ENCODE measurements at regions not wholly inside any gene's neighbourhood (a gene's known extent, or its start where the extent isn't known, plus 50 kb on each side); places are given as distances from the start of the nearest gene placed in this dataset.
A peak's percentile ranks its signal among the peaks of the same experiment; 100 is the strongest.
"Not testable (repeated sequence)": the region's sequence is repeated elsewhere in the genome, so short reads cannot be mapped to it uniquely, and the experiment has no call there.

- no peak for DNase-seq (ENCODE audit: low read depth)
Measured at GRCh38 chr2:238597638-238598528, 171.2 kb downstream of the ASB1 start.

- no peak for DNase-seq (ENCODE audit: low read depth)
Measured at GRCh38 chr2:238598802-238599530, 172.2 kb downstream of the ASB1 start.

GRCh38 chr2:238599549-238600505 lies 173.1 kb downstream of the ASB1 start:
- no peak for DNase-seq (ENCODE audit: low read depth)

- no peak for DNase-seq (ENCODE audit: low read depth)
Measured at GRCh38 chr2:238600506-238601432, 174.0 kb downstream of the ASB1 start.

GRCh38 chr2:238601433-238602222 lies 174.9 kb downstream of the ASB1 start:
- DNase-seq (ENCODE audit: low read depth): peak; percentile 32

DNA sequence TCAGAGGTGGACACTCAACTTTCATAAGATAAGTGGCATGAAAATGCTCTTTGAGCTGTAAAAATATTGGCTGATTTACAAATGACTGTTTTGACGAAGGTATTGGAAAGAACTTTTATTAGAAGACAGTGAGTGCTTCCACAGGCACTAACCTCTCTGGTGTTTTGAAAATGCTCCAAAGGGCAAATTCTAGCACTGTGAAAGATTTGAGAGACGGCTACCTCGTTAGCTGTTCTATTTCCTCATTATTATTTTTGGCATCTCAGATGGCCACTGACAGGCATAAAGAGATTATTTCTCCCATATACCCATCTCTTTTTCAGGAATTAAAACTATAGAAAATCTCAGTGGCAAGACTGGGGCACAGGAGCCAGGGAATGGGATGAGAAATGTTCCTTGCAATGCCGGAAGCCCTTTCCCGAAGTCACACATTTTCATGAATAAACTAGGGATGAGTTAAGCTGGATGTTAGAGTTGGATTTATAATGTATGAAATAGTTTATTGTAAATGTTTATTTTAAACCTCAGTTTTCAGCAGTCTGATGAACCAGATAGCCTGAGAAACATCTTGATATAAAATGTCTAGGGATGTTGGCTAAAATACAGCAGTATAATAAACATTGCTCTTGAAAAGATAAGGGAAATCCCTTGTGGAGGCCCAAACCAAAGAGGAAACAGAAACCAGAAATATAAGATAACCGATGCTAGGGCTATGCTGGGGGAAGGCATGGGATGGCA lies 175.7 kb downstream of the ASB1 start:
- DNase-seq (ENCODE audit: low read depth): no peak

- no peak for DNase-seq (ENCODE audit: low read depth)
Measured at GRCh38 chr2:238603596-238603995, 176.9 kb downstream of the ASB1 start.

GRCh38 chr2:238606311-238606710 lies 179.6 kb downstream of the ASB1 start:
- no peak for DNase-seq (ENCODE audit: low read depth)

GRCh38 chr2:238613610-238614009 lies 186.9 kb downstream of the ASB1 start:
- no peak for DNase-seq (ENCODE audit: low read depth)

DNA sequence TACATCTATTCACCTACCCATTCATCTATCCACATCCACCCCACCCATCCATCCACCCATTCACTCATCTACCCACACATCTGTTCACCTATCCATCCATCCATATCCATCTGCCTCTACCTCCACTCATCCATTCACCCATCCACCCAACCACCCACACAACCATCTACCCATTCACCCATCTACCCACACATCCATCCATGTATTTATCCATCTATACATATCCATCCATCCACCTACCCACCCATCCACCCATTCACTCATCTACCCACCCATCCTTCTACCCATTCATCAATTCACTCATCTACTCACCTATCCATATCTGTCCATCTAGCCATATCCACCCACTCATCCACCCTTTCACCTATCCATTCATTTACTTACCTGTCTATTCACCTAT lies 187.6 kb downstream of the ASB1 start:
- DNase-seq (ENCODE audit: low read depth): no peak

GRCh38 chr2:238615187-238615586 lies 188.5 kb downstream of the ASB1 start:
- DNase-seq (ENCODE audit: low read depth): no peak

GRCh38 chr2:238616681-238617080 lies 190.0 kb downstream of the ASB1 start:
- no peak for DNase-seq (ENCODE audit: low read depth)

- not testable (repeated sequence) for DNase-seq (ENCODE audit: low read depth)
Measured at GRCh38 chr2:238618494-238619283, 192.0 kb downstream of the ASB1 start.

DNA sequence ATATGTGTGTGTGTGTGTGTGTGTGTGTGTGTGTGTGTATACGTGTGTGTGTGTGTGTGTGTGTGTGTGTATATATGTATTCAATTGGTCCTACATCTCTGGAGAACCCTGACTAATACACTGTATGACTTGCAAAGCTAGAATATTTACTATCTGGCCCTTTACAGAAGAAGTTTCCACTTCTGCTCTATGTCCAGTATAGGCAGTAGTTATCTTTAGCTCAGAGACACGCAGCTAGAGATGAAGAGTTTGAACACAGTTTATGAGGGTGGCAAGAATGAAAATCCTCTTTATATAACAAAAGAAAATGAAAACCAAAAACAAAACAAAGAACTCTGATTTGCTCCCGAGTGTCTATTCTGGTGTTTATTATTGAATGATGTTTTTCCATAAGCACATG lies 201.2 kb downstream of the ASB1 start:
- DNase-seq (ENCODE audit: low read depth): no peak

DNA sequence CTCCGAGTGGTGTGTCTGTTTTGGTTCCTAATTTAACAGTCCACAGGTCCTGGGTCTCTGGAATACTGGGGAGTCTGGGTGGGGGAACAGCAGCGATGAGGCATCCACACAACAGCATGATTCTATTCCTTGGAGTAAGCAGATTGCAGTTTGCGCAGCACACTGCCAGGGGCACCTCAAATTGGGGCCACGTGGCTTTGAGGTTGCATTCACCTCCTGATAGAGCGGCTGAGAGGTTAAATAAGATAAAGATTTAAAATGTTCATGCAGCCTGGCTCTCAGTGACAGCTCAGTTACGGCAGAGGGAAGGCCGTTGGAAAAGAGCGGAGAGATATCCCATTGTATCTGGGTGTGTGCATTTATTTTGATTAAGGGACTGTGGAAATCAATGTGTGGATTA lies 202.3 kb downstream of the ASB1 start:
- no peak for DNase-seq (ENCODE audit: low read depth)

- no peak for DNase-seq (ENCODE audit: low read depth)
Measured at GRCh38 chr2:238631491-238632180, 204.9 kb downstream of the ASB1 start.

All from myocyte (in vitro differentiated cells).